ENCODE measurements at regions not wholly inside any gene's neighbourhood (a gene's known extent, or its start where the extent isn't known, plus 50 kb on each side); places are given as distances from the start of the nearest gene placed in this dataset.

- no peak for DNase-seq
- Histone ChIP-seq H3K27ac (ENCODE audit: insufficient read depth, low read length, poor library complexity, severe bottlenecking) (no peak overlapping the region), H3K4me3 (ENCODE audit: insufficient read depth, low read depth, low read length, poor library complexity, severe bottlenecking) (no peak overlapping the region), H3K4me1 (ENCODE audit: control insufficient read depth, insufficient read depth, low read length, poor library complexity, severe bottlenecking) (no peaks in the 10 kb centered on the region), H3K27me3 (replicated peaks; ENCODE audit: control insufficient read depth, insufficient read depth, low read length, poor library complexity, severe bottlenecking) (no peaks in the 10 kb centered on the region), H3K36me3 (ENCODE audit: control insufficient read depth, insufficient read depth, low read length) (no peaks in the 10 kb centered on the region), H3K9me3 (ENCODE audit: control insufficient read depth, low read length) (no peaks in the 10 kb centered on the region)
Observed at GRCh38 chr4:71254451-71255012, 84.3 kb upstream of the SLC4A4 start.

GRCh38 chr4:71255976-71256375 is 82.8 kb upstream of the SLC4A4 start:
- Histone ChIP-seq H3K4me3 (ENCODE audit: insufficient read depth, low read depth, low read length, poor library complexity, severe bottlenecking) (no peak overlapping the region), H3K4me1 (ENCODE audit: control insufficient read depth, insufficient read depth, low read length, poor library complexity, severe bottlenecking) (no peaks in the 10 kb centered on the region)

GRCh38 chr4:71257761-71258160 is 81.1 kb upstream of the SLC4A4 start:
- no peaks in the 10 kb centered on the region for H3K36me3 ChIP-seq (ENCODE audit: control insufficient read depth, insufficient read depth, low read length)
- H3K27me3 ChIP-seq (replicated peaks; ENCODE audit: control insufficient read depth, insufficient read depth, low read length, poor library complexity, severe bottlenecking): no peaks in the 10 kb centered on the region
- DNase-seq: no peak
- no peak overlapping the region for H3K27ac ChIP-seq (ENCODE audit: insufficient read depth, low read length, poor library complexity, severe bottlenecking)
- no peak overlapping the region for H3K4me3 ChIP-seq (ENCODE audit: insufficient read depth, low read depth, low read length, poor library complexity, severe bottlenecking)
- H3K9me3 ChIP-seq (ENCODE audit: control insufficient read depth, low read length): no peaks in the 10 kb centered on the region
- H3K4me1 ChIP-seq (ENCODE audit: control insufficient read depth, insufficient read depth, low read length, poor library complexity, severe bottlenecking): no peaks in the 10 kb centered on the region

More at GRCh38 chr4:71255976-71256375, 82.8 kb upstream of the SLC4A4 start:
- no peaks in the 10 kb centered on the region for H3K9me3 ChIP-seq (ENCODE audit: control insufficient read depth, low read length)
- no peaks in the 10 kb centered on the region for H3K27me3 ChIP-seq (replicated peaks; ENCODE audit: control insufficient read depth, insufficient read depth, low read length, poor library complexity, severe bottlenecking)
- H3K36me3 ChIP-seq (ENCODE audit: control insufficient read depth, insufficient read depth, low read length): no peaks in the 10 kb centered on the region
- no peak for DNase-seq
- H3K27ac ChIP-seq (ENCODE audit: insufficient read depth, low read length, poor library complexity, severe bottlenecking): no peak overlapping the region

GRCh38 chr4:71258323-71258722 is 80.5 kb upstream of the SLC4A4 start:
- Histone ChIP-seq H3K36me3 (ENCODE audit: control insufficient read depth, insufficient read depth, low read length) (no peaks in the 10 kb centered on the region), H3K9me3 (ENCODE audit: control insufficient read depth, low read length) (no peaks in the 10 kb centered on the region), H3K27me3 (replicated peaks; ENCODE audit: control insufficient read depth, insufficient read depth, low read length, poor library complexity, severe bottlenecking) (no peaks in the 10 kb centered on the region), H3K4me1 (ENCODE audit: control insufficient read depth, insufficient read depth, low read length, poor library complexity, severe bottlenecking) (no peaks in the 10 kb centered on the region), H3K27ac (ENCODE audit: insufficient read depth, low read length, poor library complexity, severe bottlenecking) (no peak overlapping the region), H3K4me3 (ENCODE audit: insufficient read depth, low read depth, low read length, poor library complexity, severe bottlenecking) (no peak overlapping the region)
- DNase-seq: no peak

GRCh38 chr4:71259280-71259679 is 79.5 kb upstream of the SLC4A4 start:
- no peaks in the 10 kb centered on the region for H3K9me3 ChIP-seq (ENCODE audit: control insufficient read depth, low read length)
- no peaks in the 10 kb centered on the region for H3K36me3 ChIP-seq (ENCODE audit: control insufficient read depth, insufficient read depth, low read length)
- H3K4me3 ChIP-seq (ENCODE audit: insufficient read depth, low read depth, low read length, poor library complexity, severe bottlenecking): no peak overlapping the region
- H3K4me1 ChIP-seq (ENCODE audit: control insufficient read depth, insufficient read depth, low read length, poor library complexity, severe bottlenecking): no peaks in the 10 kb centered on the region
- no peak for DNase-seq
- no peaks in the 10 kb centered on the region for H3K27me3 ChIP-seq (replicated peaks; ENCODE audit: control insufficient read depth, insufficient read depth, low read length, poor library complexity, severe bottlenecking)
- no peak overlapping the region for H3K27ac ChIP-seq (ENCODE audit: insufficient read depth, low read length, poor library complexity, severe bottlenecking)

DNA sequence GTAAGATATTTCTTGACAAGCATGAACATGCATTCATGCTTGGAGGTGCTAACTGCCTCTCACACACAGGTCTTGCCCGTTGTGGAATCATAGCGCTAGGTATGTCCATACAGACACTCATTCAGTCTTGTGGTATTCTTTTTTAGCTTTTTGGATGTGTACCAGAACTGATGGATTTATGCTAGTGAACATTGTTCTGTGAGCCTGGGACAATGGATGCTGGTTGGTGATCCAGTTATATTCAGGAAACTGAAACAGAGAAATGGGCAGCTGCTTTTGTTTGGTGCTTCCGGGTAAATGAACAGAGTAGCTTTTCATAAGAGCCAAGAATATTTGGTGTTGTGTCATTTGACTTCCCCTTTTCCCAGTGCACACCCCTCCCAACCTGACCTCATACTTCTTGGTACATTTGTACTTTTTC is 78.9 kb upstream of the SLC4A4 start:
- DNase-seq: no peak
- no peak overlapping the region for H3K4me3 ChIP-seq (ENCODE audit: insufficient read depth, low read depth, low read length, poor library complexity, severe bottlenecking)
- no peaks in the 10 kb centered on the region for H3K9me3 ChIP-seq (ENCODE audit: control insufficient read depth, low read length)
- H3K4me1 ChIP-seq (ENCODE audit: control insufficient read depth, insufficient read depth, low read length, poor library complexity, severe bottlenecking): no peaks in the 10 kb centered on the region
- no peaks in the 10 kb centered on the region for H3K36me3 ChIP-seq (ENCODE audit: control insufficient read depth, insufficient read depth, low read length)
- no peak overlapping the region for H3K27ac ChIP-seq (ENCODE audit: insufficient read depth, low read length, poor library complexity, severe bottlenecking)
- H3K27me3 ChIP-seq (replicated peaks; ENCODE audit: control insufficient read depth, insufficient read depth, low read length, poor library complexity, severe bottlenecking): no peaks in the 10 kb centered on the region

DNA sequence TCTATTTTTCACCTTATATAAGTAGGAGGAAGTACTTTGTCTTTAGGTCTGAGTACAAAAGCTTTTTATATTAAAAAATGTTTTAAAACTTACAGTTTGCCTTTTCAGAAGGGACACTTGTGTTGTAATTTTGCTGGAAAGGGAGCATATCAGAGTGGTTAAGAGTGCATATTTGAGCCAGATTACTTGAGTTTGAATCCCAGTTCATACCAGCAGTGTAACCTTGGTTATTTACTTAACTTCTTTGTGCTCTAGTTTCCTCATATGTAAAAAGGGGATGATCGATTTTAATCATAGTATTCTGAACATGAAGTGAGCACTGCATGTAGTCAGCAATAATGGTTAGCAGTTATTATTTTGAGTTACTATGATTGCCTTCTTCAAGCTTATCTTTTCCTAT is 78.3 kb upstream of the SLC4A4 start:
- Histone ChIP-seq H3K36me3 (ENCODE audit: control insufficient read depth, insufficient read depth, low read length) (no peaks in the 10 kb centered on the region), H3K27me3 (replicated peaks; ENCODE audit: control insufficient read depth, insufficient read depth, low read length, poor library complexity, severe bottlenecking) (no peaks in the 10 kb centered on the region), H3K4me3 (ENCODE audit: insufficient read depth, low read depth, low read length, poor library complexity, severe bottlenecking) (no peak overlapping the region), H3K9me3 (ENCODE audit: control insufficient read depth, low read length) (no peaks in the 10 kb centered on the region), H3K27ac (ENCODE audit: insufficient read depth, low read length, poor library complexity, severe bottlenecking) (no peak overlapping the region), H3K4me1 (ENCODE audit: control insufficient read depth, insufficient read depth, low read length, poor library complexity, severe bottlenecking) (no peaks in the 10 kb centered on the region)
- DNase-seq: no peak

GRCh38 chr4:71261001-71261400 is 77.8 kb upstream of the SLC4A4 start:
- no peaks in the 10 kb centered on the region for H3K4me1 ChIP-seq (ENCODE audit: control insufficient read depth, insufficient read depth, low read length, poor library complexity, severe bottlenecking)
- no peak overlapping the region for H3K27ac ChIP-seq (ENCODE audit: insufficient read depth, low read length, poor library complexity, severe bottlenecking)
- H3K27me3 ChIP-seq (replicated peaks; ENCODE audit: control insufficient read depth, insufficient read depth, low read length, poor library complexity, severe bottlenecking): no peaks in the 10 kb centered on the region

DNA sequence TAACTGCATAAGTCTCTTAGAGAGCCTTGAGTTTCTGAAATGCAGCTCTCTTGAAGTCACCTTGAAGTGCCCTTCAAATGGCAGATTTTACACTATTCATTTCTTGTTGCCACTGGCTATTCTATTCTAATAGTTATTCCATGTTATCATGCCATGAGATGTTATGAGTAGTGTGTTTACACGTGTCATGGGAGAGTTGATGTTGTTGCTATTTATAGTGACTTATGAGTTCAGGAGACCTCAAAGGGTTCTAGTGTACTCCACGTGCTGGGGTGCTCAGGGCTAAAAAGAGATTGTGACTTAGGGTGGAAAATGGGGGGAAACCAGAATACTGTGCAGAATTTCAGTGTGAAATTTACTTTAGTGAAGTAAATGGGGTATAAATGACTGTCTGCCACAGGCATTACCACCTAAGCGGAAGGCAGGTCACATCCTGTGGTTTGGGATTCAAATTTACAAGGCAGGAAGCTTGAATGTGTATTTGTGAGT is 77.1 kb upstream of the SLC4A4 start:
- H3K4me1 ChIP-seq (ENCODE audit: control insufficient read depth, insufficient read depth, low read length, poor library complexity, severe bottlenecking): no peaks in the 10 kb centered on the region
- no peaks in the 10 kb centered on the region for H3K27me3 ChIP-seq (replicated peaks; ENCODE audit: control insufficient read depth, insufficient read depth, low read length, poor library complexity, severe bottlenecking)
- no peaks in the 10 kb centered on the region for H3K9me3 ChIP-seq (ENCODE audit: control insufficient read depth, low read length)
- H3K4me3 ChIP-seq (ENCODE audit: insufficient read depth, low read depth, low read length, poor library complexity, severe bottlenecking): no peak overlapping the region
- DNase-seq: no peak
- no peak overlapping the region for H3K27ac ChIP-seq (ENCODE audit: insufficient read depth, low read length, poor library complexity, severe bottlenecking)
- no peaks in the 10 kb centered on the region for H3K36me3 ChIP-seq (ENCODE audit: control insufficient read depth, insufficient read depth, low read length)

More at GRCh38 chr4:71261001-71261400, 77.8 kb upstream of the SLC4A4 start:
- H3K4me3 ChIP-seq (ENCODE audit: insufficient read depth, low read depth, low read length, poor library complexity, severe bottlenecking): no peak overlapping the region
- no peaks in the 10 kb centered on the region for H3K9me3 ChIP-seq (ENCODE audit: control insufficient read depth, low read length)
- H3K36me3 ChIP-seq (ENCODE audit: control insufficient read depth, insufficient read depth, low read length): no peaks in the 10 kb centered on the region
- DNase-seq: no peak

GRCh38 chr4:71262161-71262560 is 76.7 kb upstream of the SLC4A4 start:
- H3K27ac ChIP-seq (ENCODE audit: insufficient read depth, low read length, poor library complexity, severe bottlenecking): no peak overlapping the region
- no peaks in the 10 kb centered on the region for H3K4me1 ChIP-seq (ENCODE audit: control insufficient read depth, insufficient read depth, low read length, poor library complexity, severe bottlenecking)
- H3K27me3 ChIP-seq (replicated peaks; ENCODE audit: control insufficient read depth, insufficient read depth, low read length, poor library complexity, severe bottlenecking): no peaks in the 10 kb centered on the region
- H3K36me3 ChIP-seq (ENCODE audit: control insufficient read depth, insufficient read depth, low read length): no peaks in the 10 kb centered on the region
- DNase-seq: no peak
- no peaks in the 10 kb centered on the region for H3K9me3 ChIP-seq (ENCODE audit: control insufficient read depth, low read length)
- no peak overlapping the region for H3K4me3 ChIP-seq (ENCODE audit: insufficient read depth, low read depth, low read length, poor library complexity, severe bottlenecking)
